ENCODE measurements at regions not wholly inside any gene's neighbourhood (a gene's known extent, or its start where the extent isn't known, plus 50 kb on each side); places are given as distances from the start of the nearest gene placed in this dataset.

DNA sequence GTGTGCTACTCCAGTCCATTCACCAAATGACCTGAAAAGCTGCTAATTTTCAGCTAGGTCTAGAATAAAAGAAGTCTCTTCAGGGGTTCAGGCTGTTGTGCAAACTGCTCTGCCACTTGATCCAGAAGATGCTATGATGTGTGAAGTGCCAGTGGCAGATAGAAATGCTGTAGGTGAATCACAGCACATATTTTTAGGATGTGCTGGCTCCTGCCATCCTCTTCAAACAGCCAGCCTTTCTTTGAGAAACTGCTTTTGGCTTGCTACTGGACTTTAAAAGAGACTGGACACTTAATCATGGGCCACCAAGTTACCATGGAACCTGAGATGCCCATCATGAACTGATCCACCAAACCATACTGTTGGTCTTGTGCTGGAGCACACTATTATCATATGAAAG is 322.1 kb downstream of the EN1 start:
- TF ChIP-seq, protein P1, sequence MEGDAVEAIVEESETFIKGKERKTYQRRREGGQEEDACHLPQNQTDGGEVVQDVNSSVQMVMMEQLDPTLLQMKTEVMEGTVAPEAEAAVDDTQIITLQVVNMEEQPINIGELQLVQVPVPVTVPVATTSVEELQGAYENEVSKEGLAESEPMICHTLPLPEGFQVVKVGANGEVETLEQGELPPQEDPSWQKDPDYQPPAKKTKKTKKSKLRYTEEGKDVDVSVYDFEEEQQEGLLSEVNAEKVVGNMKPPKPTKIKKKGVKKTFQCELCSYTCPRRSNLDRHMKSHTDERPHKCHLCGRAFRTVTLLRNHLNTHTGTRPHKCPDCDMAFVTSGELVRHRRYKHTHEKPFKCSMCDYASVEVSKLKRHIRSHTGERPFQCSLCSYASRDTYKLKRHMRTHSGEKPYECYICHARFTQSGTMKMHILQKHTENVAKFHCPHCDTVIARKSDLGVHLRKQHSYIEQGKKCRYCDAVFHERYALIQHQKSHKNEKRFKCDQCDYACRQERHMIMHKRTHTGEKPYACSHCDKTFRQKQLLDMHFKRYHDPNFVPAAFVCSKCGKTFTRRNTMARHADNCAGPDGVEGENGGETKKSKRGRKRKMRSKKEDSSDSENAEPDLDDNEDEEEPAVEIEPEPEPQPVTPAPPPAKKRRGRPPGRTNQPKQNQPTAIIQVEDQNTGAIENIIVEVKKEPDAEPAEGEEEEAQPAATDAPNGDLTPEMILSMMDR (IDR thresholded peaks at IDR 0.05) = no peak
- no peak for TF ChIP-seq POLR2A (IDR thresholded peaks at IDR 0.05)

Data from esophagus squamous epithelium (tissue), 4 donors.